ENCODE measurements at regions not wholly inside any gene's neighbourhood (a gene's known extent, or its start where the extent isn't known, plus 50 kb on each side); places are given as distances from the start of the nearest gene placed in this dataset.

DNA sequence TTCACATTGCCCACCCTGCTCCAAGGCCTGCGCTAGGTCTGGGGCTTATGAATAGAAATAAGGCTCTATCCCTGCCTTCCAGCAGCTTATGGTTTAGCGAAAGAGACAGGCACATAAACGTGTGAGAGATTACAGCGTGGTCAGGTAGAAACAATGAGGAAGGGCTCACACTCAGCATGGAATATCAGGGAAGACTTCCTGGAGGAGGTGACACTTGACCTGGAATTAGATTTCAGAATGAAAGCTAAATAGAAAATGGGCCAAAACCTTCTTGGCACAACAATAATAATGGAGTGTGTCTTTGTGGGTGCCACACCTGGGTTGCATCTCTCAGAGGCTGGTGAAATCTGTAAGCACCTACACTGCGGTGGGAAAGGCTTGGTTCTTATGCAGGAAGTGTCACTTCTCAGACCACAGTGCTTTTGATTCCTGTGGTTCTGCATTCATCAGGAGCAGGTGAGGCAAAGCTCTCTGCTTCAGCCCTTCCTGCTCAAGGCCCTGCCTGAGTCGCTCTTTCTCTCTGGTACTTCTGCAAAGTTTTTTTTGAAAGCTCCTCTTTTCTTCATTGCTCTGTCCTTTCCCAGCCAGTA lies 430.3 kb downstream of the ZNF536 start:
- H3K27me3 ChIP-seq (ENCODE audit: insufficient read depth, poor library complexity, severe bottlenecking), result no peaks in the 10 kb centered on the region
- no peak overlapping the region for H3K27ac ChIP-seq (replicated peaks)
- no peak for DNase-seq (ENCODE audit: low read depth in 1 of 2, low spot score in 1 of 2)
- TF ChIP-seq REST (IDR thresholded peaks at IDR 0.05; ENCODE audit: insufficient replicate concordance, low read depth) (no peak), POLR2AphosphoS5 (IDR thresholded peaks at IDR 0.05; ENCODE audit: low read depth) (no peak), GABPA (IDR thresholded peaks at IDR 0.05; ENCODE audit: low read depth) (no peak), CTCF (IDR thresholded peaks at IDR 0.05; ENCODE audit: insufficient read depth, low read length) (no peak), SPI1 (IDR thresholded peaks at IDR 0.05; ENCODE audit: borderline replicate concordance, low read depth) (no peak)
- H3K4me3 ChIP-seq (replicated peaks; ENCODE audit: insufficient read depth, low read length), result no peak overlapping the region

DNA sequence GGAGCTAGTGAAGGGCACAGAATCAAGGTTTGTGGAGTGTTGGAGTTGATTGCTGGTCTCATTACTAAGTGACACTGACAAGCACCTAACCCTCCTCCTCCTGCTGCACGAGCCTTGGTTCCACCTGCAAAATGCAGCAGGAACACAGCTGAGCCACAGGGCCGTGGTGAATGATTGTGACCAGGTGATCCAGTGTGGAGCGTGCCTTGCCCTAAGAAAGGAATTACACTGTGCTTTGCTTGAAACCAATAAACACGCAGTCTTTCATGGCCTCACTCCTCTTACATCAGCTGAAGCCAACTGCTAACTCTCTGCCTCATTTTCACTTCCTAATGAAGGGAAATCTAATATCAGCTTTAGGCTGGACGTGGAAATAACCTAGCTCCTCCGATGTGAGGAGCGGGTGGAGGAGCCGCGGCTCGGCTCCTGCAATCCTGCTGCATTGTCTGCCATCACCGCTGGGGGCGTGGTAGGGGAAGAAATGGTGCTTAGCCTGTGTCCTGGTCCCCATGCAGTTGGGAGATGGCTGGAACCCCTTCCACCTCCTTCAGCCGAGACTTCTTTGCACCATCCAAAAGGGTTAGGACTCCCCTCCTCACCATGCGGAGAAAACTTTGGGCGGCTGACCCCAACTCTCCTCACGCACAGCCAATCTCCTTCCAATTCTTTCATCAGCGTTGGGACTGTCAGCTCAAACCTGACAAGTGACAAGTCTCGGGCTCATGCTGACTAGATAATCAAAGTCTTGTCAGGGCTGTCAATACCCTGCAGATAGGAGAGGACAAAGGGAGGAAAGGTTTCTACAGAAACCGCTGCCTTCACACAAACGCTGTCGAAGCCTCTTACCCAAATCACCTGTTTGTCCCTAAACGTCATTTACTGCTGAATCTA lies 427.9 kb downstream of the ZNF536 start:
- H3K27ac ChIP-seq (replicated peaks), result no peak overlapping the region
- H3K4me3 ChIP-seq (replicated peaks; ENCODE audit: insufficient read depth, low read length), result no peak overlapping the region
- peak; percentile 48 for TF ChIP-seq CTCF (IDR thresholded peaks at IDR 0.05; ENCODE audit: insufficient read depth, low read length)
- no peak for TF ChIP-seq REST (IDR thresholded peaks at IDR 0.05; ENCODE audit: insufficient replicate concordance, low read depth)
- DNase-seq (ENCODE audit: low read depth in 1 of 2, low spot score in 1 of 2), result no peak
- no peaks in the 10 kb centered on the region for H3K27me3 ChIP-seq (ENCODE audit: insufficient read depth, poor library complexity, severe bottlenecking)

DNA sequence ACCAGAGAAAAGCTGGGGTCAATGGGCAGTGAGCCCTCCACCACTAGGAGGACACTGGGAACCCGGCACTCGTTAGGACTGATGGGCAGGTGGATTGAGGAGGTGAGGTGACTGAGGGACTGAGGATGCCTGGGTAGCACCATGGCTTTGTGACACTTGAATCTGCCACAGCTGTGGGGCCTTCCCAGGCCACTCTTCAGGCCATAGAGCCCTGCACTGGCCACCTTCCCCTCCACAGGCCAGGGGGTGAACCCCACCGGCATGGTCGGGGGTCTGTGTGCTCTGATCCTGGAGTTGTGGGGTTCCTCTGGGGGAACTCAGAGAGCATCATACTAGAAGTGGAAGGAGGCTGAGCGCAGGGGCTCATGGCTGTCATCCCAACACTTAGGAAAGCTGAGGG lies 423.5 kb downstream of the ZNF536 start:
- no peak overlapping the region for H3K27ac ChIP-seq (replicated peaks)
- TF ChIP-seq SPI1 (IDR thresholded peaks at IDR 0.05; ENCODE audit: borderline replicate concordance, low read depth), result no peak
- no peak for TF ChIP-seq GABPA (IDR thresholded peaks at IDR 0.05; ENCODE audit: low read depth)
- no peak for TF ChIP-seq REST (IDR thresholded peaks at IDR 0.05; ENCODE audit: insufficient replicate concordance, low read depth)
- TF ChIP-seq POLR2AphosphoS5 (IDR thresholded peaks at IDR 0.05; ENCODE audit: low read depth), result no peak
- TF ChIP-seq CTCF (IDR thresholded peaks at IDR 0.05; ENCODE audit: insufficient read depth, low read length), result no peak
- no peak for DNase-seq (ENCODE audit: low read depth in 1 of 2, low spot score in 1 of 2)
- no peak overlapping the region for H3K4me3 ChIP-seq (replicated peaks; ENCODE audit: insufficient read depth, low read length)
- H3K27me3 ChIP-seq (ENCODE audit: insufficient read depth, poor library complexity, severe bottlenecking), result no peaks in the 10 kb centered on the region
